Progenitor cell of endocrine pancreas (in vitro differentiated cells): ENCODE measurements at regions not wholly inside any gene's neighbourhood (a gene's known extent, or its start where the extent isn't known, plus 50 kb on each side); places are given as distances from the start of the nearest gene placed in this dataset.

Experiments used
- DNase-seq: peaks from one replicate; pipeline ENCODE4 v3.0.0; 2021; ENCODE audit warnings: low spot score; ENCODE audit not compliant: unreplicated experiment
- H3K27ac Mint-ChIP-seq: 2 replicates; pipeline ENCODE4 v1.8.0; 2021; ENCODE audit warnings: mild to moderate bottlenecking, moderate library complexity, mixed read lengths
- H3K27me3 Mint-ChIP-seq: 2 replicates; pipeline ENCODE4 v1.8.0; 2021; ENCODE audit warnings: mixed read lengths
- H3K36me3 Mint-ChIP-seq: 2 replicates; pipeline ENCODE4 v1.8.0; 2022; ENCODE audit warnings: mixed read lengths; ENCODE audit not compliant: insufficient read depth
- H3K4me1 Mint-ChIP-seq: 2 replicates; pipeline ENCODE4 v1.8.0; 2021; ENCODE audit warnings: low read depth, mixed read lengths
- H3K4me3 Mint-ChIP-seq: 2 replicates; pipeline ENCODE4 v1.8.0; 2021; ENCODE audit warnings: low read depth, mild to moderate bottlenecking, moderate library complexity, mixed read lengths
- H3K9me3 Mint-ChIP-seq: 2 replicates; pipeline ENCODE4 v1.8.0; 2021; ENCODE audit warnings: low read depth, mixed read lengths
- CTCF ChIP-seq: fragments of 200-600 bp; sonication (generic); IDR thresholded peaks from one replicate; pipeline ENCODE4 v1.5.0; 2021; ENCODE audit warnings: antibody characterized with exemption, mild to moderate bottlenecking; ENCODE audit not compliant: unreplicated experiment

GRCh38 chr4:32191961-32192360 lies 1471.8 kb downstream of the PCDH7 start:
- TF ChIP-seq CTCF = no peak
- Mint-ChIP-seq H3K9me3 (no peaks in the 10 kb centered on the region), H3K4me3 (no peak overlapping the region), H3K4me1 (no peaks in the 10 kb centered on the region), H3K36me3 (no peaks in the 10 kb centered on the region), H3K27ac (no peak overlapping the region), H3K27me3 (no peaks in the 10 kb centered on the region)
- no peak for DNase-seq

GRCh38 chr4:32192363-32192762 lies 1472.2 kb downstream of the PCDH7 start:
- Mint-ChIP-seq H3K36me3 (no peaks in the 10 kb centered on the region), H3K27ac (no peak overlapping the region), H3K4me1 (no peaks in the 10 kb centered on the region), H3K9me3 (no peaks in the 10 kb centered on the region), H3K27me3 (no peaks in the 10 kb centered on the region), H3K4me3 (no peak overlapping the region)
- DNase-seq = no peak
- no peak for TF ChIP-seq CTCF

GRCh38 chr4:32192991-32193390 lies 1472.8 kb downstream of the PCDH7 start:
- Mint-ChIP-seq H3K36me3 (no peaks in the 10 kb centered on the region), H3K9me3 (no peaks in the 10 kb centered on the region), H3K4me3 (no peak overlapping the region), H3K27ac (no peak overlapping the region), H3K27me3 (no peaks in the 10 kb centered on the region), H3K4me1 (no peaks in the 10 kb centered on the region)
- DNase-seq = no peak
- no peak for TF ChIP-seq CTCF

GRCh38 chr4:32196950-32197688 lies 1477.0 kb downstream of the PCDH7 start:
- H3K27ac Mint-ChIP-seq = no peak overlapping the region
- no peak for DNase-seq
- H3K4me1 Mint-ChIP-seq = no peaks in the 10 kb centered on the region
- H3K27me3 Mint-ChIP-seq = no peaks in the 10 kb centered on the region
- no peak for TF ChIP-seq CTCF
- H3K36me3 Mint-ChIP-seq = no peaks in the 10 kb centered on the region
- no peaks in the 10 kb centered on the region for H3K9me3 Mint-ChIP-seq
- no peak overlapping the region for H3K4me3 Mint-ChIP-seq

- H3K4me3 Mint-ChIP-seq = no peak overlapping the region
- TF ChIP-seq CTCF = no peak
- no peak for DNase-seq
- no peaks in the 10 kb centered on the region for H3K9me3 Mint-ChIP-seq
- H3K36me3 Mint-ChIP-seq = no peaks in the 10 kb centered on the region
- H3K27me3 Mint-ChIP-seq = no peaks in the 10 kb centered on the region
- no peaks in the 10 kb centered on the region for H3K4me1 Mint-ChIP-seq
- no peak overlapping the region for H3K27ac Mint-ChIP-seq
Observed at GRCh38 chr4:32199639-32200038, 1479.5 kb downstream of the PCDH7 start.
